ENCODE measurements at regions not wholly inside any gene's neighbourhood (a gene's known extent, or its start where the extent isn't known, plus 50 kb on each side); places are given as distances from the start of the nearest gene placed in this dataset.

DNA sequence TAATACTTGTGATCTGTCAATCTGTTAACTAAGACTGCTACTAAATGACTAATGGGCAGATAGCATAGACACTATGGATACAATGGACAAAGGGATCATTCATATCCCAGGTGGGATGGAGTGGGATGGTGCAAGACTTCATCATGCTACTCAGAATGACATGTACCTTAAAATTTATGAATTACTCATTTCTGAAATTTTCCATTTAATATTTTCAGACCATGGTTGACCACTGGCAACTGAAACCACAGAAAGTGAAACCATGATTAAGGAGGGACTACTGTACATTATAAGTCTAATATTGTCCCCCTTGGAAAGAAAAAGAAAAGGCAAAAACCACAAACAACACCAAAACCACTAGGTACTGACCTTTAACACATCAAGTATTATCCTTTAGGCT lies 247.0 kb upstream of the SYT4 start:
- intact Hi-C loops (cut with DNase I) = no loop called here
- Histone ChIP-seq H3K4me3 (no peak overlapping the region), H3K27me3 (no peaks in the 10 kb centered on the region), H3K9me3 (no peaks in the 10 kb centered on the region), H3K9ac (ENCODE audit: low read depth in 2 of 2, low read length in 2 of 2) (no peak overlapping the region), H3K27ac (no peak overlapping the region), H3K4me1 (no peaks in the 10 kb centered on the region), H3K36me3 (no peaks in the 10 kb centered on the region)
- no peak for DNase-seq
- TF ChIP-seq, protein P1, sequence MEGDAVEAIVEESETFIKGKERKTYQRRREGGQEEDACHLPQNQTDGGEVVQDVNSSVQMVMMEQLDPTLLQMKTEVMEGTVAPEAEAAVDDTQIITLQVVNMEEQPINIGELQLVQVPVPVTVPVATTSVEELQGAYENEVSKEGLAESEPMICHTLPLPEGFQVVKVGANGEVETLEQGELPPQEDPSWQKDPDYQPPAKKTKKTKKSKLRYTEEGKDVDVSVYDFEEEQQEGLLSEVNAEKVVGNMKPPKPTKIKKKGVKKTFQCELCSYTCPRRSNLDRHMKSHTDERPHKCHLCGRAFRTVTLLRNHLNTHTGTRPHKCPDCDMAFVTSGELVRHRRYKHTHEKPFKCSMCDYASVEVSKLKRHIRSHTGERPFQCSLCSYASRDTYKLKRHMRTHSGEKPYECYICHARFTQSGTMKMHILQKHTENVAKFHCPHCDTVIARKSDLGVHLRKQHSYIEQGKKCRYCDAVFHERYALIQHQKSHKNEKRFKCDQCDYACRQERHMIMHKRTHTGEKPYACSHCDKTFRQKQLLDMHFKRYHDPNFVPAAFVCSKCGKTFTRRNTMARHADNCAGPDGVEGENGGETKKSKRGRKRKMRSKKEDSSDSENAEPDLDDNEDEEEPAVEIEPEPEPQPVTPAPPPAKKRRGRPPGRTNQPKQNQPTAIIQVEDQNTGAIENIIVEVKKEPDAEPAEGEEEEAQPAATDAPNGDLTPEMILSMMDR (IDR thresholded peaks at IDR 0.05) = no peak

DNA sequence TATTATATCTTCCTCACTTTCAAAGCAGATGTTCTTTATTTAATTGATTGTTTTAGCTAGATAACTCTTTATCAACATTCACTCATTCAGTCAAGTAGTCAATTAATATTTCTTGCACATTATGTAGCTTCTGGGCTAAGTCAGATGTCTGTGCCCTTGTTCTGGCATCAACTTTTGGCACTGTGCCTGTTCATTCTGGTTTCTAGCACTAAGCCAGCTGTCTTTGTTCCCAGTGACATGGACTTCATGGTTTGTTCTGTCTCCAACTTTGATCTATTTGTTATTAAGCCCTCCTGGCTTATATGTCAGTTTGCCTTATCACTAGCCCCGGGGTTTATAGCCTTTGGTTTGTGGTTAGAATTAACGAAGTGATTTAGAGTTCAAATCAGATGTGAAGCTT lies 247.9 kb upstream of the SYT4 start:
- Histone ChIP-seq H3K4me1 (no peaks in the 10 kb centered on the region), H3K27me3 (no peaks in the 10 kb centered on the region), H3K9ac (ENCODE audit: low read depth in 2 of 2, low read length in 2 of 2) (no peak overlapping the region), H3K4me3 (no peak overlapping the region), H3K36me3 (no peaks in the 10 kb centered on the region), H3K27ac (no peak overlapping the region), H3K9me3 (no peaks in the 10 kb centered on the region)
- no peak for DNase-seq
- intact Hi-C loops (cut with DNase I) = no loop called here
- TF ChIP-seq, protein P1 (IDR thresholded peaks at IDR 0.05) = no peak

DNA sequence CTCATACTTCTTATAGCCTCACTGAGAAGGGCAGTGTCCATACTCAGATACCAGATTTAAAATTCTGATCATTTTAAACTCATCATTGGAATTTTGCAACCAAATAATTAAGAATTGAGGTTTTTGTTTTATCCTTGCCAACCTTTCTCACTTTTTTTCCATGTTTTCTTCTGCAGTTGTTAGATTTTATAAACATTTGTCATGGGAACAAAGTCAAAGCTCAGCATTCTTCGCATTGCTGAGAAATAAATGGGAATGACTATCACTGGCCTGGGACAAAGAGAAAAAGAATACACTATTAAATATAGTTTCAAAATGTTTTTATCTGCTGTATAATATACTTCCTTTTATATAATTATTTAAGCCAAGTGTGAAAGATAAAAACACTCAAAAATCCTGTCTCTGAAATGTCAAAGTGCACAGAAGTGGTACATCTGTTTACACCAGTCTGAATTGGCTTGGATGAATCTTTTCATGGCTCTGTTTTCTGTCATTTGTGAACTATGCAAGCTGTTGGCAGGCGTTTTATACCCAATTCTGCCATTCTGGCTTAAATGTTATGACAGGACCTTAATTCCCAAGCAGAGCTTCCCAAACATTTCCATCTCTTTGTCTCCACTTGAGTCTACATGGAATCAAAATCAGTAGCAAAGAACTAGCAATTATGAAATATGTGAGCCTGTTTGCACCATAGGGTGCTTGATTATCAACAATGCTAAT lies 249.3 kb upstream of the SYT4 start:
- Histone ChIP-seq H3K27me3 (no peaks in the 10 kb centered on the region), H3K36me3 (no peaks in the 10 kb centered on the region), H3K4me3 (no peak overlapping the region), H3K4me1 (no peaks in the 10 kb centered on the region), H3K27ac (no peak overlapping the region), H3K9me3 (no peaks in the 10 kb centered on the region), H3K9ac (ENCODE audit: low read depth in 2 of 2, low read length in 2 of 2) (no peak overlapping the region)
- DNase-seq = no peak
- TF ChIP-seq, protein P1 (IDR thresholded peaks at IDR 0.05) = no peak
- intact Hi-C loops (cut with DNase I) = no loop called here

DNA sequence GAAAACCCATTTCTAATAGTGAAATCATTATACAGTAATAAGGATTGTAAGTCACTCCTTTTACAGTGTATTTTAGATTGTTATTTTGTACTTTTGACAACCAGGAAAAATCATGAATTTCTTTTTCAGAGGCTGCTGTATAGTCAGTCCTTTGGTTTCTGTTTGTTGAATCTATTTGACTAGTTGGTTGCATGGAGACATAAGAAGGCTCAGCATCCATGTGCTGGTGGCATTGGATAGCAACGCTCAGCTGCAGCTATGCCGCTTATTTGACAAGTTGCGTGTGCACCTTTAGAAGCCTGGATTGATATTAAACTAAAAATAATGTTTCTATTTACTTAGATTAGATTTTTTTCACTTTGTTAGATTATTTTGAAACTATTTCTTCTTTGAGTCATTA lies 254.1 kb upstream of the SYT4 start:
- no peak overlapping the region for H3K27ac ChIP-seq
- H3K9ac ChIP-seq (ENCODE audit: low read depth in 2 of 2, low read length in 2 of 2) = no peak overlapping the region
- TF ChIP-seq, protein P1 (IDR thresholded peaks at IDR 0.05) = no peak
- no peaks in the 10 kb centered on the region for H3K27me3 ChIP-seq
- H3K4me1 ChIP-seq = no peaks in the 10 kb centered on the region
- DNase-seq = no peak
- H3K36me3 ChIP-seq = no peaks in the 10 kb centered on the region
- intact Hi-C loops (cut with DNase I) = no loop called here
- H3K9me3 ChIP-seq = no peaks in the 10 kb centered on the region
- H3K4me3 ChIP-seq = no peak overlapping the region

DNA sequence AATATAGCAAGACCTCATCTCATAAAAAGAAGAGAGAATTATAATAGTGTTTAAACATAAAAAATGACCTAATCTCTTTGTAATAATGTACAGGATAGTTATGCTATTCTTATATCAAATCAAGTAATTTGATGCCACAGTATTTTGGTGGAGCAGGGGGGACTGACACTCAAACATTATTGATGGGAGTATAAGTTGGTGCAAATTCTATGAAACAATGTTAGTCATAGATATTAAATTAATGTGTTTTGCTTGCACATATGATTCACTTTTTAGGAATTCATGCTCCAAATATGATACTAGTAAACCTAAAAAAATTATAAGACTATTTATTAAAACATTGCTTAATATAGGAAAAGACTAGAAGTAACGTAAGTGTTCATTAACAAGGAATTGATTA lies 256.1 kb upstream of the SYT4 start:
- Histone ChIP-seq H3K27me3 (no peaks in the 10 kb centered on the region), H3K4me1 (no peaks in the 10 kb centered on the region), H3K27ac (no peak overlapping the region), H3K9me3 (no peaks in the 10 kb centered on the region), H3K9ac (ENCODE audit: low read depth in 2 of 2, low read length in 2 of 2) (no peak overlapping the region), H3K4me3 (no peak overlapping the region), H3K36me3 (no peaks in the 10 kb centered on the region)
- TF ChIP-seq, protein P1 (IDR thresholded peaks at IDR 0.05) = no peak
- intact Hi-C loops (cut with DNase I) = no loop called here
- DNase-seq = no peak
